ENCODE measurements at regions not wholly inside any gene's neighbourhood (a gene's known extent, or its start where the extent isn't known, plus 50 kb on each side); places are given as distances from the start of the nearest gene placed in this dataset.

GRCh38 chr11:69374946-69375310 lies 81.0 kb downstream of the MYEOV start:
- H3K9ac ChIP-seq (replicated peaks; ENCODE audit: extremely low read depth, insufficient read depth, low read length): no peak overlapping the region
- H3K4me1 ChIP-seq (ENCODE audit: control insufficient read depth, extremely low read depth, insufficient read depth, low read length): no peaks in the 10 kb centered on the region
- TF ChIP-seq JUN (IDR thresholded peaks at IDR 0.05; ENCODE audit: borderline replicate concordance, insufficient read depth, insufficient read length, low read depth) (no peak), POLR2A (IDR thresholded peaks at IDR 0.05; ENCODE audit: low read depth, low read length) (no peak), FOS (IDR thresholded peaks at IDR 0.05; ENCODE audit: borderline replicate concordance, insufficient read depth, low read length) (no peak), MAX (IDR thresholded peaks at IDR 0.05; ENCODE audit: insufficient read depth, insufficient read length) (no peak), POLR2AphosphoS5 (IDR thresholded peaks at IDR 0.05; ENCODE audit: insufficient read depth, low read depth, low read length) (no peak), GATA2 (IDR thresholded peaks at IDR 0.05; ENCODE audit: insufficient read depth, insufficient read length, low read depth, low read length) (no peak), EZH2 (IDR thresholded peaks at IDR 0.05; ENCODE audit: borderline replicate concordance, low read depth, low read length, severe bottlenecking) (no peak), MYC (IDR thresholded peaks at IDR 0.05; ENCODE audit: low read depth, low read length) (no peak)
- TF ChIP-seq, protein P1, sequence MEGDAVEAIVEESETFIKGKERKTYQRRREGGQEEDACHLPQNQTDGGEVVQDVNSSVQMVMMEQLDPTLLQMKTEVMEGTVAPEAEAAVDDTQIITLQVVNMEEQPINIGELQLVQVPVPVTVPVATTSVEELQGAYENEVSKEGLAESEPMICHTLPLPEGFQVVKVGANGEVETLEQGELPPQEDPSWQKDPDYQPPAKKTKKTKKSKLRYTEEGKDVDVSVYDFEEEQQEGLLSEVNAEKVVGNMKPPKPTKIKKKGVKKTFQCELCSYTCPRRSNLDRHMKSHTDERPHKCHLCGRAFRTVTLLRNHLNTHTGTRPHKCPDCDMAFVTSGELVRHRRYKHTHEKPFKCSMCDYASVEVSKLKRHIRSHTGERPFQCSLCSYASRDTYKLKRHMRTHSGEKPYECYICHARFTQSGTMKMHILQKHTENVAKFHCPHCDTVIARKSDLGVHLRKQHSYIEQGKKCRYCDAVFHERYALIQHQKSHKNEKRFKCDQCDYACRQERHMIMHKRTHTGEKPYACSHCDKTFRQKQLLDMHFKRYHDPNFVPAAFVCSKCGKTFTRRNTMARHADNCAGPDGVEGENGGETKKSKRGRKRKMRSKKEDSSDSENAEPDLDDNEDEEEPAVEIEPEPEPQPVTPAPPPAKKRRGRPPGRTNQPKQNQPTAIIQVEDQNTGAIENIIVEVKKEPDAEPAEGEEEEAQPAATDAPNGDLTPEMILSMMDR (IDR thresholded peaks at IDR 0.05; ENCODE audit: extremely low read depth in 1 of 2, insufficient read depth in 1 of 2, low read depth in 1 of 2, low read length in 2 of 2): no peak
- intact Hi-C loops (cut with micrococcal nuclease) (no loop called here), dilution Hi-C loops (cut with MboI; ENCODE audit: extremely low pct_ligation_motif_present, low sequenced_read_pairs) (no loop called here)
- no peaks in the 10 kb centered on the region for H4K20me1 ChIP-seq (replicated peaks; ENCODE audit: control insufficient read depth, extremely low read depth, insufficient read depth, low read length)
- no peak overlapping the region for H2AFZ ChIP-seq (ENCODE audit: low read depth, low read length)
- DNase-seq (ENCODE audit: low read depth, low spot score) (no peak), FAIRE-seq (no peak)
- H3K9me3 ChIP-seq (replicated peaks; ENCODE audit: control insufficient read depth, insufficient read depth, low read length): no peaks in the 10 kb centered on the region
- CTCF ChIA-PET: interaction anchor here (1.4 kb wide), 1 partner anchor 243 kb away, joined by 5 read pairs; no protein-coding TSS in a partner anchor
- no peak overlapping the region for H3K4me2 ChIP-seq (ENCODE audit: insufficient read depth, low read length)
- POLR2A ChIA-PET: no interaction called here
- no peaks in the 10 kb centered on the region for H3K27me3 ChIP-seq (ENCODE audit: control insufficient read depth in 2 of 2, insufficient read depth in 2 of 2, low read length in 2 of 2)
- BruUV-seq (replicated peaks): no TSS peak
- H3K36me3 ChIP-seq (ENCODE audit: control insufficient read depth in 2 of 2, extremely low read depth in 1 of 2, insufficient read depth in 2 of 2, low read length in 2 of 2): no peaks in the 10 kb centered on the region
- no peak overlapping the region for H3K4me3 ChIP-seq (replicated peaks in 1 of 3; ENCODE audit: insufficient read depth in 1 of 3, low read depth in 1 of 3, low read length in 3 of 3)
- H3K9me1 ChIP-seq (replicated peaks; ENCODE audit: control insufficient read depth, extremely low read depth, insufficient read depth, low read length): no peaks in the 10 kb centered on the region
- H3K27ac ChIP-seq (ENCODE audit: insufficient read depth, low read depth, low read length): no peak overlapping the region
- no peaks in the 10 kb centered on the region for H3K79me2 ChIP-seq (ENCODE audit: control insufficient read depth, insufficient read depth, low read length)
